Esophagus muscularis mucosa (tissue), 3 donors: ENCODE measurements at regions not wholly inside any gene's neighbourhood (a gene's known extent, or its start where the extent isn't known, plus 50 kb on each side); places are given as distances from the start of the nearest gene placed in this dataset.

Experiments used
- CTCF ChIP-seq, 3 experiments: fragments of 200-600 bp in 2 of 3; fragments of 450-650 bp in 1 of 3; sonication (generic) in 2 of 3; IDR thresholded peaks; one replicate each; pipeline ENCODE4 v1.5.1; 2017 to 2019; ENCODE audit warnings: antibody characterized with exemption in 3 of 3, mild to moderate bottlenecking in 2 of 3, moderate library complexity in 1 of 3
- EP300 ChIP-seq: sonication (generic); formaldehyde crosslinking; IDR thresholded peaks from one replicate; pipeline ENCODE4 v1.6.1; 2017; ENCODE audit warnings: antibody characterized with exemption

DNA sequence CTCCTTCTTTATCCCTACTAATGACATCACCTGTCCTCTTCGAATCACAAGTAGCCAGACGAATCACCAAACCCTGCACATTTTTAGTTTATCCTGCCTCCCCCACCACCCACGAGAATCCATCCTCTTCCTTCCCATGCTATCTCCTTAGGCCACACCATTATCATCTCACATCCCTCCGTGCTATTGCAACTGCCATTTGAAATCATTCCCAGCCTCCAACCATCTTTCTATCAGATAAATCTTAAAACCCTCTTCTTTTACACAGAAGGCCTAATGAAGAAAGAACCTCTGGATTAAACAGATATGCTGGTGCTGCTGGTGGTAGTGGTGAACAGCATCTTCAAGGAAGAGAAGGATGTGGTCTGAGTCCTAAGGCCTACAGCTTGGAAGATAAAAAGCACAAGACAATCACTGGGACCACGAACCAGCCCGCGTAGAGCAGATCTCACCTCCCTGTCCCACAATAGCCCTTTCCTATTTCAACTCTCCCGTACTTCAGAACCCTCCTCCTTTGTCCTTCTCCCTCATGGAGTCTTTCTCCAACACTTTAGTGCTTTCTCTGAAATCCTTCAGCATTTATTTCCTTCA, 403.1 kb downstream of the SFMBT2 start:
- TF ChIP-seq CTCF (IDR thresholded peaks at IDR 0.05) (no peak), EP300 (no peak)
